ENCODE measurements at regions not wholly inside any gene's neighbourhood (a gene's known extent, or its start where the extent isn't known, plus 50 kb on each side); places are given as distances from the start of the nearest gene placed in this dataset.

- DNase-seq = no peak
Measured at GRCh38 chr3:102148598-102149337, 286.0 kb upstream of the ZPLD1 start.

DNA sequence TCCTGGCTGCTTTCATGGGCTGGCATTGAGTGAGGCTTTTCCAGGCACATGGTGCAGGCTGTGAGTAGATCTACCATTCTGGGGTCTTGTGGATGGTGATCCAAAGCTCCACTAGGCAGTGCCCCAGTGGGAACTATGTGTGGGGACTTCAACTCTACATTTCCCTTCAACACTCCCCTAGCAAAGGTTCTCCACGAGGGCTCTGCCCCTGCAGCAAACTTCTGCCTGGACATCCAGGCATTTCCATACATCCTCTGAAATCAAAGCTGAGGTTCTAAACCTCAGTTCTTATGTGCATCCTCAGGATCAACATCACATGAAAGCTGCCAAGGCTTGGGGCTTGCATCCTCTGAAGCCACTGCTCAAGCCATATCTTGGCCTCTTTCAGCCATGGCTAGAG lies 282.9 kb upstream of the ZPLD1 start:
- no peak for DNase-seq

DNA sequence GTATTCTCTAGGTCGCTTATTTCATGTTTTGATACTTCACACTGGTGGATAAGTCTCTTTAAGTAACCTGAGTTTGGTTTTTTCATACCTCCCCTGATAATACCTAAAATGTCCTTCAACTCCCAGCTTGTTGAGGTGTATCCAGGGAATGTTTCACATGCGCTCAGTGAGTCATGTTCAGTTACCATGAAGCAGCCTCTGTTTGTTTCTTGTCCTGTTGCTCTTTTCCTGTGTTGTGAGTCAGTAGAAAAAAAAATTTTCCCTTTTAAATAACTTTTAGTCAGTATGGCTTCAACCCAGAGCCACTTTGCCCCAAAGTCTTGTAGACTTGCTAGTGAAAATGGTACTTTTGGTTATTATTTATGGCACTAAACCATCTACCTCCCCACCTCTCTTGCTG lies 278.4 kb upstream of the ZPLD1 start:
- DNase-seq = no peak

- no peak for DNase-seq
Measured at GRCh38 chr3:102158080-102158740, 276.6 kb upstream of the ZPLD1 start.

DNA sequence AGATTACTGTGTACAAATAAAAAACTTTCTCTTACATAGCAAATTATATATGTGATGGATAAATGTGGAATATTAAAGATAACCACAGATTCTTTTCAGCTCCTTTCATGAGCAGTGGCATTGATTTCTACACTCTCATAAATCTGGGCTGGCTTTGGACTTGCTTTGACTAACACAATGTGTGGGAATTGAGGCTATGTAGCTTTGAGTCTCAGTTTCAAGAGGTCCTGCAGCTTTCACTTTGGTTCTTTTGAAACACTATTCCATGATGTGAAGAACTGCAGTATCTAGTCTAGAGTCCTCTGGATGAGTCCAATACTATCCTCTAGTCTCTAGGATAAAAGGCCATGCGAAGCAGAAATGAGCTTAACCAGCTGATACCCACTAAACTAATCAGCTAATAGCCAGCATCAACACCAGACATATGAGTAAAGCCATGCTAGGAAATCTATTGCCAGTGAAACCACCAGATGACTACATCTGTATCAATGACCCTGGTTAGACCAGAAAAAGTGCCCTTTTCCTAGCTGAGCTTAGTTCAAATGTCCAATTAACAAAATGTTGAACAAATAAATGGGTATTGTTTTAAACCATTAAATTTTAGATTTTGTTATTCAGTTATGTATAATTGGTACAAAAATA lies 274.9 kb upstream of the ZPLD1 start:
- DNase-seq = no peak

- no peak for DNase-seq
Measured at GRCh38 chr3:102161384-102162006, 273.3 kb upstream of the ZPLD1 start.

DNA sequence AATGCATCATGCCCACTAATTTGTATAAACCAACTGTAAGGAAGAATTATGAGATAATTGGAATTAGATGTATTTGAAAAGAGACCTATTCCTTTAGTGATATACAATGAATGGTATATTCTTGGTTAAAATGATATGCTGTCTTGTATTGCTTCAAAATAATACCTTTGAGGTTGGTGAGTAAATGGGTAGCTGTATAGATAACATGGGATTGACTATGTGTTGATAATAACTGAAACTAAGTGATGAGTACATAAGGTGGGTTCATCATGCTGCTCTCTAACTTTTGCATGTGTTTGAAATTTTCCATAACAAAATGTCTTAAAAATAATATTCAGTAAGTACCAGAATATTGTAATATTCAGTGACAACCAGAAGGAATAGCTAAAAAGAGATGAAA lies 272.6 kb upstream of the ZPLD1 start:
- DNase-seq = no peak

- DNase-seq = no peak
Measured at GRCh38 chr3:102163039-102163817, 271.6 kb upstream of the ZPLD1 start.

DNA sequence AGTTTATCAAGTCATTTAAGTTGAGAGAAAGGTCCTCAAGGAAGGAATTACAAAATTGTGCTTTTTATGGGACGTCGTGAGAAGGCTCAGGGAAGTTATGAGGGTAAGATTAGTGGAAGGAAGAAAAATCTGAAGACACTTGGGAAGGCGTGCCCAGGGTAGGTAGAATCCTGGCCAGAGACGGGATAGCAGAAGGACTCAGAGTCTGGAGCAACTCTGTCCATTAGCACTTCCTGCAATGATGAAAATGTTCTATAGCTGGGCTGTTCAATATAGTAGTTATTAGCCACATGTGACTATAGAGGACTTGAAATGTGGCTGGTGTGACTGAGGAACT lies 271.0 kb upstream of the ZPLD1 start:
- no peak for DNase-seq

GRCh38 chr3:102165367-102165766 lies 269.4 kb upstream of the ZPLD1 start:
- no peak for DNase-seq

DNA sequence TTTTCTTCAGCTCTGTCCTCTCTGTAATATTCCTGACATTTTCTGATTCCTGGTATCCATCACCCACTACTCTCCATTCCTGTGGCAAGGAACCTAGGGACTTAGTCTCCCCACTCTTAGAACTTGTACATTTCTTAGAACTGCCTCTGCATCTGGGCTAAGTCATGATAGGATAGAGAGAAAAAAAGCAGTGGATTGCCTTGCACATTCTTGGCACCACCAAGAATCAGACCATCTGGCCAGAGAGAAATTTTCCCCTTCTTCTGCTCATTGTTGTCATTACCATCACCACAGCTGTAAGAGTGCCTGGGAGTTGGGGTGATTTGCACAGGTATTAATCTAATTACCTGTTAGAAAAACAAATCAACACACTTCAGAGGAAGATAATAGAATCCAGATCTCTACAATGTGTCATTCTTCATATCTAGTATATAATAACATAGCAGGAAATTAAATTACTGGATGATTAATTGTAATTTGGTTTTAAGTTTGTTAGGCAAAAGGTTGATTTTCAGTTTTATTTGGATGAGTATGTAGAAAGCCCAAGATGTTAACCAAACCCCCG lies 264.8 kb upstream of the ZPLD1 start:
- DNase-seq = no peak

DNA sequence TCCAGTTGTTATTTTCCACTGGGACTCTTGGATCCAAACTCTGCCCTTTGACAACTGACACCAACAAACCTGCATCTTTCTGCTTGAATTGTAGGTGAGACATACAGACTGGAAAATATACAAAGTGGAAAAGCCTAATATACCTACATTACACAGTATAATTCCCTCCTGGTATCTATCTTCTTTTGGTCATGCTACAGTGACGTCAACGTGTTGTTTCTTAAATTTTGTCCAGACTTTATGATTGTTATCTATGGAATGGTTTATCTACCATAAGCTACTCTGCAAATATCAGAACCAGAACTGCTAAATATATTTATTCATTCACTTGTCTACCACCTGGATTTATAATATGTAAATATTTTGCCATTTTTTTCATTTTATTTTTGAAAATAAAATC lies 264.3 kb upstream of the ZPLD1 start:
- DNase-seq = no peak

GRCh38 chr3:102174312-102174712 lies 260.5 kb upstream of the ZPLD1 start:
- no peak for DNase-seq

DNA sequence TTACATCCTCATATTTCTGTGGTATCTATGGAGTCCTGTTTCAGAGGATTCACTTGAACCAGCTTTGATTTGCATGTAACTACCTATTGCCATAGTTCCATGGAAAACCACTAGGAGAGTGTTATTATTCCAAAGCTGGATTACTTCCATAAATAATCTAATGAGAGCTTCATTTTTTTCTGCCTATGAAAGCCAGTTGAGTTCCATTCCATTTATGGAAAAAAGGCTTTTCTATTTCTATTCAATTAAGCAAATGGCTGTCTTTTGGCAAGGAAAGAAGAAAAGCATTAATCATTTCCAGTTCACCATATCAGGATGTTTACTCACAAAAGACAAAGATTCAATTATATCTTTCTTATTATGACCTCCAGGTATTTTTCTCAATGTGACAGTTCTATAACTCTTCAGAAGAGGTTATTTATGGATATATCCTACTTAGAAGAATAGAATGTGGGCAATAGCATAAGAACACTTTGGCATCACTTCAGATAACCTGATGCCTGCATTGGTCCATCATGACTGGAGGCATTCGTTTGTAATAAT lies 259.9 kb upstream of the ZPLD1 start:
- no peak for DNase-seq

DNA sequence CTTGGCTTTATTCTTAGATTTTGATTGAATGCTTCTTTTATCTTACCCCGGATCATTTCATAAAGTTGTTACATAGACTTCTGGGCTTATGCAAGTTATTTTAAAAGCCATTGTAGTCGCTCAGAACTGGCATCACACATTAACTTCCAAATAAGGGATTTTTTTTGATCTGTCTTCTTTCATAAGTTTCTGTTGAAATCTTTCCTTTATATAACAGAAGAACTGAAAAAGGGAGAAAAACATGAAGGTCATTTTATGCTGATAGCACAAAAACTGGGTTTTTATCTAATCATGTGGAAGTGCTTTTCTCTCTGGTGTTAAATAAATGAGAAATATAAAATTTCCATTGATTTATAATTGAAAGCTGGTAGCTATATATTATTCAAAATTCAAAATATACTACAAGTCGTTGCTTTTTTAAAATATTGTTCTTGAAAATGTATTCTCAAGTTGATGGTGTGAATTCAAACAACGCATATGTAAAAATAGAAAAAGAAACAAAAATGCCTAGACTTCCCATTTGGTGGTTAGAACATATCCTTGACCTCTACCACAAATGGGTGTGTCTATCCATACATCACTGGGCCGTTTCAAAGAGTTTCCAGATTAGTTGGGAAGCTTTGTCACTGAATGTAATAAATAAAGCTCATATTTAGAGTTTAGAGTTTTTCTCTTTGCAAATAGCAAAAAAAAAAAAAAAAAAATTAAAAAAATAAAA lies 258.3 kb upstream of the ZPLD1 start:
- DNase-seq = no peak

GRCh38 chr3:102177075-102177755 lies 257.6 kb upstream of the ZPLD1 start:
- no peak for DNase-seq

DNA sequence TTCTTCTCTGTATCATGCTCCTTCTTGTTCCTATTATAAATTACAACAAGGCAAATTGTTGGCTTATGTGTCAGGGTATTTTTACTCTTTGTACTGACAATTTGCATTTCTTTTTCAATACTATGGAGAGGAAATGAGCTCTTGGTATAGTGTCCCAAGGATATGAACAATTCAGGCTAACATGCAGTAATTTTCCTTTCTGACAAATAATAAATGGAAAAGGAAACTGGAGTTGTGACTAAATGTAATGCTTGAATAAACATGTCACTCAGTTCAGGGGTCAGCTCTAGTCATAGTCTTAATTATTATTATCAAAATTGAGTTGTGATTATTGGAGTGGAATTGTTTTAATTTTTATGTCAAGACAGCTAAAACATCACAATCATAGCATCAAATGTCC lies 256.0 kb upstream of the ZPLD1 start:
- DNase-seq = no peak

GRCh38 chr3:102179326-102180177 lies 255.3 kb upstream of the ZPLD1 start:
- no peak for DNase-seq

Data from nucleus accumbens (tissue), 56 donors.